ENCODE measurements at regions not wholly inside any gene's neighbourhood (a gene's known extent, or its start where the extent isn't known, plus 50 kb on each side); places are given as distances from the start of the nearest gene placed in this dataset.

GRCh38 chr1:81681601-81682266, 119.0 kb upstream of the ADGRL2 start:
- TF ChIP-seq GABPA (IDR thresholded peaks at IDR 0.05; ENCODE audit: borderline replicate concordance, insufficient read depth, low read length): no peak
- TF ChIP-seq POLR2A (IDR thresholded peaks at IDR 0.05; ENCODE audit: control extremely low read depth in 1 of 2, low read depth in 2 of 2, low read length in 2 of 2): no peak
- TF ChIP-seq, protein P1, sequence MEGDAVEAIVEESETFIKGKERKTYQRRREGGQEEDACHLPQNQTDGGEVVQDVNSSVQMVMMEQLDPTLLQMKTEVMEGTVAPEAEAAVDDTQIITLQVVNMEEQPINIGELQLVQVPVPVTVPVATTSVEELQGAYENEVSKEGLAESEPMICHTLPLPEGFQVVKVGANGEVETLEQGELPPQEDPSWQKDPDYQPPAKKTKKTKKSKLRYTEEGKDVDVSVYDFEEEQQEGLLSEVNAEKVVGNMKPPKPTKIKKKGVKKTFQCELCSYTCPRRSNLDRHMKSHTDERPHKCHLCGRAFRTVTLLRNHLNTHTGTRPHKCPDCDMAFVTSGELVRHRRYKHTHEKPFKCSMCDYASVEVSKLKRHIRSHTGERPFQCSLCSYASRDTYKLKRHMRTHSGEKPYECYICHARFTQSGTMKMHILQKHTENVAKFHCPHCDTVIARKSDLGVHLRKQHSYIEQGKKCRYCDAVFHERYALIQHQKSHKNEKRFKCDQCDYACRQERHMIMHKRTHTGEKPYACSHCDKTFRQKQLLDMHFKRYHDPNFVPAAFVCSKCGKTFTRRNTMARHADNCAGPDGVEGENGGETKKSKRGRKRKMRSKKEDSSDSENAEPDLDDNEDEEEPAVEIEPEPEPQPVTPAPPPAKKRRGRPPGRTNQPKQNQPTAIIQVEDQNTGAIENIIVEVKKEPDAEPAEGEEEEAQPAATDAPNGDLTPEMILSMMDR (IDR thresholded peaks at IDR 0.05; ENCODE audit: control extremely low read depth in 1 of 3, insufficient read depth in 1 of 3, low read depth in 1 of 3, low read length in 3 of 3): no peak
- no peak for TF ChIP-seq USF2 (IDR thresholded peaks at IDR 0.05; ENCODE audit: low read length)

Data from H1 (cell line).